ENCODE measurements at regions not wholly inside any gene's neighbourhood (a gene's known extent, or its start where the extent isn't known, plus 50 kb on each side); places are given as distances from the start of the nearest gene placed in this dataset.

DNA sequence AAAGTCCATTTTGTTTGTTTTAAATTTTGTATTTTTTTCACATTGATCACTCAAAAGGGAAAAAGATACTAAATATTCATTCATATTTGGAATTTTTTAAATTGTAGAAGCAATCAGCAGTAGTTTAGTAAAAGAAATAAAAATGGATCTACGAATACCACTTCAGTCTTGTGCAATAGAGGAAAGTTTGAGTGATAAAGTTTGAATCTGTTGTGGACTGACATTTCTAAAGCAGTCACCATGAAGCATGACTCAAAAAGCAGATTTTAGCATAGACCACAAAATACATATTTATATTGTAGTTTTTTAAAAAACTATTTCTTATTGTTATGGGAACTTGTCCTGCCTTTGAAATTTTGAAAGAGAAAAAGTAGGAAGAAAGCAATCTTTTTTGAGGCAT lies 520.5 kb upstream of the ZEB2 start:
- TF ChIP-seq POLR2AphosphoS5 (IDR thresholded peaks at IDR 0.05) (no peak), POLR2A (IDR thresholded peaks at IDR 0.05) (no peak)
